ENCODE measurements at regions not wholly inside any gene's neighbourhood (a gene's known extent, or its start where the extent isn't known, plus 50 kb on each side); places are given as distances from the start of the nearest gene placed in this dataset.

DNA sequence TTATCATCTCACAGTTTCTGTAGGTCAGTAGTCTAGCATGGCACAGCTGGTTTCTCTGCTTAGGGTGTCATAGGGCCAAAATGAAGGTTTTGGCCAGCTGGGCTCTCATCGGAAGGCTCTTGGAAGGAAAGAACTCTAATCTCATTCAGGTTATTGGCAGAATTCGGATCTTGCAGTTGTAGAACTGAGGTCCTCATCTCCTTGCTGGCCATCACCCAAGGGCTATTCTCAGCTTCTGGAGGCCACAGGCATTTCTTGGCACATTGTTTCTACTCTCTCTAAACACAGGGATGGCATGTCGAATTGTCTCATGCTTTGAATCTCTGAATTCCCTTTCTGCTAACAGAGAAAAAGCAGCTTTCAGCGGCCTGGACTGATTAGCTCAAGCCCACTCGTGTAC lies 258.0 kb upstream of the SMARCA2 start:
- H3K27ac ChIP-seq: no peak overlapping the region
- no peak for DNase-seq (ENCODE audit: low read depth in 1 of 2, low spot score in 1 of 2)
- H3K27me3 ChIP-seq: no peaks in the 10 kb centered on the region
- no peaks in the 10 kb centered on the region for H3K36me3 ChIP-seq
- H3K4me3 ChIP-seq: no peak overlapping the region
- no peaks in the 10 kb centered on the region for H3K4me1 ChIP-seq (ENCODE audit: low read depth)
- TF ChIP-seq, protein P1, sequence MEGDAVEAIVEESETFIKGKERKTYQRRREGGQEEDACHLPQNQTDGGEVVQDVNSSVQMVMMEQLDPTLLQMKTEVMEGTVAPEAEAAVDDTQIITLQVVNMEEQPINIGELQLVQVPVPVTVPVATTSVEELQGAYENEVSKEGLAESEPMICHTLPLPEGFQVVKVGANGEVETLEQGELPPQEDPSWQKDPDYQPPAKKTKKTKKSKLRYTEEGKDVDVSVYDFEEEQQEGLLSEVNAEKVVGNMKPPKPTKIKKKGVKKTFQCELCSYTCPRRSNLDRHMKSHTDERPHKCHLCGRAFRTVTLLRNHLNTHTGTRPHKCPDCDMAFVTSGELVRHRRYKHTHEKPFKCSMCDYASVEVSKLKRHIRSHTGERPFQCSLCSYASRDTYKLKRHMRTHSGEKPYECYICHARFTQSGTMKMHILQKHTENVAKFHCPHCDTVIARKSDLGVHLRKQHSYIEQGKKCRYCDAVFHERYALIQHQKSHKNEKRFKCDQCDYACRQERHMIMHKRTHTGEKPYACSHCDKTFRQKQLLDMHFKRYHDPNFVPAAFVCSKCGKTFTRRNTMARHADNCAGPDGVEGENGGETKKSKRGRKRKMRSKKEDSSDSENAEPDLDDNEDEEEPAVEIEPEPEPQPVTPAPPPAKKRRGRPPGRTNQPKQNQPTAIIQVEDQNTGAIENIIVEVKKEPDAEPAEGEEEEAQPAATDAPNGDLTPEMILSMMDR (IDR thresholded peaks at IDR 0.05; ENCODE audit: low read depth, low read length): no peak
- no peaks in the 10 kb centered on the region for H3K9me3 ChIP-seq (ENCODE audit: low read depth)

DNA sequence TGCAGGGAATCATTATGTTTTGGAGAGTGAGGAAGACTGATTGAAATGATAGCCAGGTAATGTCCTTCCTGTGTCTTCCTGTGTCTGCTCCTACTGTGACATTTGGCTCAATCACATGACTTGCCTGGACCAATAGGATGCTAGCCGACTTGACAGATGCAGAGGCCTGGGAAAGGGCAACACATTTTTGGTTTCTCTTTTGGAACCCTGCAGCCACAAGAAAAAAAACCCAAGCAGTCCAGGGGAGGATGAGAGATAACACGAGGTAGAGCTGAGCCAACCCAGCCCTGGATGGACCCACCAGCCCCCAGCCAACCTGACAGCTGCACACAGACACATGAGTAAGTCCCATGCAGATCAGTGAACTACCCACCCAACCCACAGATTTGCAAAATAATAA lies 256.1 kb upstream of the SMARCA2 start:
- no peaks in the 10 kb centered on the region for H3K4me1 ChIP-seq (ENCODE audit: low read depth)
- H3K4me3 ChIP-seq: no peak overlapping the region
- TF ChIP-seq, protein P1 (IDR thresholded peaks at IDR 0.05; ENCODE audit: low read depth, low read length): no peak
- no peaks in the 10 kb centered on the region for H3K27me3 ChIP-seq
- H3K9me3 ChIP-seq (ENCODE audit: low read depth): no peaks in the 10 kb centered on the region
- H3K36me3 ChIP-seq: no peaks in the 10 kb centered on the region
- DNase-seq (ENCODE audit: low read depth in 1 of 2, low spot score in 1 of 2): no peak
- H3K27ac ChIP-seq: no peak overlapping the region

DNA sequence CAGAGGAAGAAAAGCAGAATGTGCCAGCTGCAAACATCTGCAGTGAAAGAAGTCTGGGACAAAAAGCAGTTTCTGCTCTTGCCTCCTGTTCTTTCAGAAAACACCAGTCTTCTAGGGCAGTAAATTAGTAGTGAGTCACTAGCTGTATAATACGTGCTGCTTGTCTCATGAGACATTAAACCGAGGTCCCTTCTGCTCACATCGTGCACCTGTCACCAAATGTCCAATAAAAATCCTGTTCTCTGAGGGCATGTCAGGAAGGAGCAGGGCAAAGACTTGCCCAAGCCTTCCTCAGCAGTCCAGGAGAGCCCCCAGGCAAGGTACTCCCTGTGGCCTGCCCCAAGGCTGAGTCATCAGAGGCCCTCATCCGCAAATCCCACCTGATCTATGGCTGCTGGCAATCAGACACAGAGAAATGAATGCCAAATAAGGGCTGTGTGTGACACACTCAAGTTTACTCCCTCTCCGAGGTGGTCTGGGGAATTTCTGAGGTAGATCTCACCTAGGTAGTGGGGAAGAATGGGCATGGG lies 255.3 kb upstream of the SMARCA2 start:
- Histone ChIP-seq H3K27me3 (no peaks in the 10 kb centered on the region), H3K4me1 (ENCODE audit: low read depth) (no peaks in the 10 kb centered on the region), H3K9me3 (ENCODE audit: low read depth) (no peaks in the 10 kb centered on the region), H3K27ac (no peak overlapping the region), H3K36me3 (no peaks in the 10 kb centered on the region), H3K4me3 (no peak overlapping the region)
- TF ChIP-seq, protein P1 (IDR thresholded peaks at IDR 0.05; ENCODE audit: low read depth, low read length): no peak
- no peak for DNase-seq (ENCODE audit: low read depth in 1 of 2, low spot score in 1 of 2)

DNA sequence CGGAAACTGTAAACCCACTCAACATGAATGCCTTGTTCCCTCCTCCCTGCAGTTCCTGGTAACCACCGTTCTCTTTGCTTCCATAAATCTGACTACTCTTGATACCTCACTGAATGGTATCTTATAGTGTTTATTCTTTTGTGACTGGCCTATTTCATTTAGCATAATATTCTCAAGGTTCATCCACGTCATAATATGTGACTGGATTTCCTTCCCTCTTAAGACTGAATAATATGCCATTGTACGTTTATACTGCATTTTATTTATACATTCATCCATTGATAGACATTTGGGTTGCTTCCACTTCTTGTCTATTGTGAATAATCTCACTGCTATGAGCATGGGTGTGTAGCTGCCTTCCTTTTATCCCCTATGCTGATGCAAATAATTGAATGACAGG lies 253.3 kb upstream of the SMARCA2 start:
- Histone ChIP-seq H3K36me3 (no peaks in the 10 kb centered on the region), H3K9me3 (ENCODE audit: low read depth) (no peaks in the 10 kb centered on the region), H3K27me3 (no peaks in the 10 kb centered on the region), H3K27ac (no peak overlapping the region), H3K4me1 (ENCODE audit: low read depth) (no peaks in the 10 kb centered on the region), H3K4me3 (no peak overlapping the region)
- TF ChIP-seq, protein P1 (IDR thresholded peaks at IDR 0.05; ENCODE audit: low read depth, low read length): no peak
- no peak for DNase-seq (ENCODE audit: low read depth in 1 of 2, low spot score in 1 of 2)

DNA sequence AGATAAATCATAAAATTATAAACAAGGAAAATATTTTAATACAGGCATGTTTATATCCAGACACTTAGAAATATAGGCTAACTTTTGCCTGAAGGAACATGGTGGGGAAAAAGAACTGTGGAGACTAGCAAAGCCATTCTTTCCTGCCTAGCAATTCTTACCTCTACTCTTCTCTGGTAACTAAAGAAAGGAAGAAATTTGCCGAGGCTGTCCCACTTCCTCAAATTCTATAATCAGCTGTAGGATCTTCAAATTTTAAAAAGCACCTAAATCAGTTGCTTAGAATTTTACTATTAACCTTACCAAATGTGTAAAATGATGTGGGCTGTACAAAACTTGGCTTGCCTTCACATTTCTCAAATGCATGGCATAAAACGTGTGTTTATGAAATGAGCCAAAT lies 249.1 kb upstream of the SMARCA2 start:
- no peaks in the 10 kb centered on the region for H3K4me1 ChIP-seq (ENCODE audit: low read depth)
- H3K9me3 ChIP-seq (ENCODE audit: low read depth): no peaks in the 10 kb centered on the region
- no peaks in the 10 kb centered on the region for H3K36me3 ChIP-seq
- DNase-seq (ENCODE audit: low read depth in 1 of 2, low spot score in 1 of 2): no peak
- H3K4me3 ChIP-seq: no peak overlapping the region
- no peak overlapping the region for H3K27ac ChIP-seq
- H3K27me3 ChIP-seq: no peaks in the 10 kb centered on the region
- TF ChIP-seq, protein P1 (IDR thresholded peaks at IDR 0.05; ENCODE audit: low read depth, low read length): no peak

DNA sequence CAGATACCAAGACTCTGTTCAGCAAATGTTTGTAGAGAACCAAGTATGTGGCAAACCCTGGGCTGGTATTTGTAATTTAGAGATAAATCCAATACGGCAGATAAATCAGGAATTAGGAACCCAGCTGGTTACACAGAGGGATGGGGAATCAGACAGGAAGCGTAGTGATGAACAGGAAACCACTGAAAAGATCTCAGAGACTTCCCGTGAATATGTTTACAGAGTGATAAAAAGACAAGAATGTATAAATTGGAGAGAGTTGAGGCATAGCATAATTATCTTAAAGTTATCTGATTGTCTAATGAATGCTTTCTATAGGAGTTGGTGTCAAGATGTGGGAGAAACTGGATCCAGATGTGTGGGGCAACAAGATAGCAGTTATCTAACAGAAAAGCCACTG lies 246.6 kb upstream of the SMARCA2 start:
- Histone ChIP-seq H3K27ac (no peak overlapping the region), H3K9me3 (ENCODE audit: low read depth) (no peaks in the 10 kb centered on the region), H3K36me3 (no peaks in the 10 kb centered on the region), H3K4me3 (no peak overlapping the region), H3K4me1 (ENCODE audit: low read depth) (no peaks in the 10 kb centered on the region), H3K27me3 (no peaks in the 10 kb centered on the region)
- DNase-seq (ENCODE audit: low read depth in 1 of 2, low spot score in 1 of 2): no peak
- TF ChIP-seq, protein P1 (IDR thresholded peaks at IDR 0.05; ENCODE audit: low read depth, low read length): no peak
